Upper lobe of left lung (tissue), 4 donors: ENCODE measurements at regions not wholly inside any gene's neighbourhood (a gene's known extent, or its start where the extent isn't known, plus 50 kb on each side); places are given as distances from the start of the nearest gene placed in this dataset.

Experiments
- CTCF ChIP-seq, 6 experiments: fragments of 450-650 bp in 4 of 6; fragments of 200-600 bp in 2 of 6; sonication (generic) in 2 of 6; IDR thresholded peaks; one replicate each; pipeline ENCODE4 v1.5.1; 2016 to 2019; ENCODE audit warnings: antibody characterized with exemption in 6 of 6
- EP300 ChIP-seq, 4 donors: sonication (generic); formaldehyde crosslinking; IDR thresholded peaks; one replicate each; pipeline ENCODE4 v1.5.1; 2017; ENCODE audit warnings: antibody characterized with exemption in 4 of 4, control low read depth in 2 of 4
- POLR2AphosphoS5 ChIP-seq, 2 donors: sonication (generic); formaldehyde crosslinking; IDR thresholded peaks; one replicate each; pipeline ENCODE4 v1.5.1; 2017; ENCODE audit warnings: antibody characterized with exemption in 2 of 2

- no peak for TF ChIP-seq POLR2AphosphoS5 (IDR thresholded peaks at IDR 0.05)
- TF ChIP-seq CTCF (IDR thresholded peaks at IDR 0.05): no peak
- TF ChIP-seq EP300 (IDR thresholded peaks at IDR 0.05): no peak
Observed at GRCh38 chr16:51290442-51291285, 139.6 kb upstream of the SALL1 start.
